HG03442 (cell line): ENCODE measurements at regions not wholly inside any gene's neighbourhood (a gene's known extent, or its start where the extent isn't known, plus 50 kb on each side); places are given as distances from the start of the nearest gene placed in this dataset.
"Not testable (repeated sequence)": the region's sequence is repeated elsewhere in the genome, so short reads cannot be mapped to it uniquely, and the experiment has no call there.

Experiments used
- ATAC-seq: cut with Tn5 transposase; IDR thresholded peaks from one replicate; pipeline ENCODE4 v1.9.1; 2021; ENCODE audit warnings: mild to moderate bottlenecking, moderate library complexity; ENCODE audit not compliant: unreplicated experiment

DNA sequence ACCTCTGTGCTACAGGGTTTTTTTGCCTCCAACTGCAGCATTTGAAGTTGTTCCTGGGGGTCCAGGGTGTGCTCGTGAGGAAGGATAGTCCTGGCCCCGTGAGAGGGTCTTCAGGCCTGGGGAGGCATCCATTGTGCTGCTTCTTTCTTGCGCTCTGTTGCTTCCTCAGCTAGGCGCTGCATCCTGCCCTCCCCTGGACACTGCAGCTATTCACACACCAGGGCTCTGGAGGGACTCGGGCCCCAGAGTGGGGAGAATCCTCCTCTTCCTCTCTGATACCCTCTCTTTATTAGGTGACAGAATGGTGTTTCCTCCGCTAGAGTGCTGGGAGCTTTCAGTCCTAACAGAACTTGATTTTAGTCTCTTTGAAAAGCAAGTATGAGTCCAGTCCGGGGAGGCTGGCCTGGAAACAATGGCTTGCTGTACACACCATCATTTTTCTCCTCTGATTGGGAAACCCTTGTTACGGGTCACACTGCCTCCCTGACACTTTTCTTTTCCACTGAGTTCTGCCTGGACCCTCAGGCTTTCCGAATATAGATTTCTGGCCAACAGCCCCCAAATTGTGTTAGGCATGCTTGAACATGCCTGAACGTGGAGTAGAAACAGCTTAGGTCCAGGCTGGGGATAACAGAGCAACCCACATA is 81.4 kb upstream of the ELAC2 start:
- no peak for ATAC-seq

DNA sequence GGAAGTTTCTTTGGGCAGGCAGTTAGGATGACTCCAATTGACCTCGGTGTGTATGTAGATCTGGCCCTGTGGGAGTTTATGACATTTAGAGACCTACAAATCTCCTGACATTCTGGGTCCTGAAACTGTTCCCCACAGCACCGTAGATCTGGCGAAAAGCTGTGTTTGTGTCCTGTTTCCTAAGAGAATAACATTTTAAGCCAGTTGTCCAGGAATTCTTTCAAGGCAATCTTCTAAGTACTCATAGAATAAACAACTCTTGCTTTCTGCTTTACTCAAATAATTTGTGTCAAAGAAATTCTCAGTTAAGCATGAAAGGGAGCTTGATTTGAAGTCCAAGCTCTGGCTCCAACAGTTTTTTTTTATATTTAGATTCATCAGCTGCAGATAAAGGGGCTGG is 78.5 kb upstream of the ELAC2 start:
- ATAC-seq, result no peak

DNA sequence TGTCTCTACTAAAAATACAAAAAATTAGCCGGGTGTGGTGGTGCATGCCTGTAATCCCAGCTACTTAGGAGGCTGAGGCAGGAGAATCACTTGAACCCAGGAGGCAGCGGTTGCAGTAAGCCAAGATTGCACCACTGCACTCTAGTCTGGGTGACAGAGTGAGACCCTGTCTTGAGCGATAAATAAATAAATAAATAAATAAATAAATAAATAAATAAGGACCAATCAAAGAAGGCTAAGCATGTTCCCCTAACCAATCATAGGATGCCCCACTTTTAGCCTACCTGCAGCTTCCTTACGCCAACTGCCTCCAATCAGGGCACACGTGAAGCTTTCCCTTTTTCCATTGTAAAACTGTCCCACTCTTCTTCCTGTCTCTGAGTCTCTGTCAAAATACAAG is 74.2 kb upstream of the ELAC2 start:
- ATAC-seq, result not testable (repeated sequence)

DNA sequence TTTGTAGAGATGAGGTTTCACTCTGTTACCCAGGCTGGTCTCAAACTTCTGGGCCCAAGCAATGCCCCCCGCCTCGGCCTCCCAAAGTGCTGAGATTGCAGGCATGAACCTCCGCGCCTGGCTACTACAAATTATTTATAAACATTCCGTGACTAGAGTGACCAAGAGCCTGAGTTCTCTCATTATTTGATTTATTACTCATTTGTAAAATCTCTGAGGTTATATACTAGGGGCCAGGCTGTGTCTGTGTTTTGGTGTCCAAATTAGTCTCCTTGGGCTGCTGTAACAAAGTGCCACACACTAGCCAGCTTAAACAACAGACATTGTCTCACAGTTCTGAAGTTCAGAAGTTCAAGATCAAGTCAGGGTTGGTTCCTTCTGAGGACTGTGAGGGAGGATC is 70.8 kb upstream of the ELAC2 start:
- ATAC-seq, result no peak

DNA sequence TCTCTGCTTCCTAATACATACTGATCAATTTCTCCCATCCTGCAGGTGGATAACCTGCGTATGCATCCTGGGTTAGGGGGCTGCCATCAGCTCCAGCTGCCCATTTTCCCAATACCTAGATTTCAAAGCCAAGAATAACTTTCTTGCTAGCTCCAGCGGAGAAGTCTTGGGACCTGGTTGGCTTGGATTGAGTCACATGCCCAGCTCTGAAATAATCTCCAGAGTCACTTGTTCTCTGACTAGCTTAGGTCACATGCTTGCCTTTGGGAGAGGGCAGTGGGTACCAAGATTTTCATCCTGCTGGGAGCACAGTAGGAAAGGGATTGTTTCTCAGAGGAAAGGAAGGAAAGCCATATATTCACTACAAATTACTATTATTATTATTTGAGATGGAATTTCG is 70.0 kb upstream of the ELAC2 start:
- ATAC-seq, result no peak

DNA sequence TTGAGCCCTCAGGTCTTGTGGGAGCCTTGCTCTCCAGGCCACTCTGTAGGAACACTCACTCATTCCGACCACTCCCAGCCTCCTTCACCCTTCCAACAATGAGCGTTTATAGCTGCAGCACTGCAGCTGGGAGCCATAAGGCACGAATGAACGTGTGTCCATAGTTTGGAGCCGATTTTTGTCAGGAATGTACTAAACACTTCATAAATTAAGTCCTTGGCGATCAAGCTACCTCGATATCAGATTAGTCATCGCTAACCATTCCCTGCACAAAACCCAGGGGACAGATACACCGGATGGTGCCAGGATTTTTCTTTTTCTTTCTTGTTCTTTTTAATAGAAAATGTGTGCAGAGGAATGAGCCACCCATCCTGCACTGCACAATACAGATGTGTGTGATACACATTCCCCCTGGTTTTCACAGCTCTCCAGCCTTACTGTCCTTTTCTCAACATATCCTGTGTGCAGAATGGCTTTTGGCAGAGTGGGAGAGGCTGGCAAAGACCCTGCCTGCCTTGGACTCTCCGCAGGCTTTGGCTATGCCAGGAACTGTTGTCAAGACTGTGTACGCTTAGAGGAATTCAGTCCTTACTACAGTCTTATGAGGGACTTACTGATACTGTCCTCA is 68.4 kb upstream of the ELAC2 start:
- no peak for ATAC-seq

DNA sequence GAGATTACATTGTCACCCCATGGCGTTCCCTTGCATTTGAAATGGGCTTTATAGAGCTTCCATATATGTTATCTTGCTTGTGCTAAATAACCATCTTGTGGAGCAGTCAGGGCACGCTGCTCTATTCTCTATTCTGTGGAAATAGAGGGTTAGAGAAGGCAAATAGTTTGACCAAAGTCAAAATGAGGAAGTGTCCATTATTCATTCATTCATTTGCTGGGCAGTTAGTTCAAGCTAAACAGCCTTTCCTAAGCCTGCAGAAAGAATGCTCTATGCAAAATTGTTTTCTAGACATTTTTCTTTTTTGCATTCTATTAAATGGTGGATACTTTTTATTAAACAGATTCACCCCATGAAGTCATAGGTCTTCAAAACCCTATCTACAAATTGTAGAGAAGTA is 67.8 kb upstream of the ELAC2 start:
- ATAC-seq, result no peak

DNA sequence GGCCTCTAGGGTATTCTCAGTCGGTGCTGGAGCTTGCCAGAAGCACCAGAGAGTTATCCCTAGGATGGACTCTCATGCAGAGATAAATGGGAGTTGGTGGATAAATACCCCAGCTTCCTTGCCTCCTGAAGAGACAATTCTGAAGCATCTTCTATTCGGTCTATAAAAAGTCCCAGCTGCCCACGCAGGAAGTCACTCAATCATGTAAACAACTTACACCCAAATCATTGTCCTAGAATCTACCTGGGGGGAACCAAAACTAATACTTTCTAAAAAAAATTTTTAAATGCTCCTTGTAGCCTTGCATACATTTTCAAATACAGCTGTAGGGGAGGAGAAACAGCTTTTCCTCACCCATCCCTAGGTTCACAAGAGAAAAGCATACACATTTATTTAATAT is 66.6 kb upstream of the ELAC2 start:
- ATAC-seq, result peak; percentile 59

DNA sequence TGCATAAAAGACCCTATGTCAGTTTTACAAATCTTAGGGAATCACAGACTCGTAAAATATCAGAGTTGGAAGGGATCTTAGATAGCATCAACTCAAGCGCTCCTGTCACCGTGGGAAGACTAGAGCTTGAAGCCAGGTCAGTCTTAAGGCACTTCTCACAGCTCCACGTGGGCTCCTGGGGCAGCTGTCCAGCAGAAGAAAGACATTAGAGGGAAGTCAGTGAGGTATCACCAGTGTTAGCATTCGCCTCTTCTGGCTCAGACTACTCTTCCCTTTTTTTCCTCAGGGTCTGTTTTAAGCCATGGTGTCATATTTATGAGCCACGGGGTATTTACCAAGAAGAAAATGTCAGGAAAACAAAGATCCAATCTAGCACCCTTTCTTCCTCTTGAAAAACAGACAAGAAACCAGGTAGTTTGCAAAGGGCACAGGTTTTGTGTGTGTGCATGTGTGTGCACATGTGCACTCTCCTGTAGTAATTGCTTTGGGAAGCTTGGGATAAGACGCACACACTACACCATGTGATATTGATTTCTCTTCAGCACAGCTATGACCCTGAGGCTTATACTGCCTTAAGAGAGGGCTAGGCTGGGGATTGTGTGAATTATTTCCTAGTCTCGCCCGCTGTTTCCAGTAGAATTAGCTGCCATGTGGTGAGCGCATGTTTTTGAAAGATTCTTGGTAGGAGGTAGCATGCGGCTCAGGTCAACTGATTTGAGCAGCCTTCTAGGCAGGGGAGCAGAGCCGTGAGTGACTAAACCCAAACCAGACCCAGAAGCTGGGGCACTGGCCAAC is 61.0 kb upstream of the ELAC2 start:
- ATAC-seq, result no peak

DNA sequence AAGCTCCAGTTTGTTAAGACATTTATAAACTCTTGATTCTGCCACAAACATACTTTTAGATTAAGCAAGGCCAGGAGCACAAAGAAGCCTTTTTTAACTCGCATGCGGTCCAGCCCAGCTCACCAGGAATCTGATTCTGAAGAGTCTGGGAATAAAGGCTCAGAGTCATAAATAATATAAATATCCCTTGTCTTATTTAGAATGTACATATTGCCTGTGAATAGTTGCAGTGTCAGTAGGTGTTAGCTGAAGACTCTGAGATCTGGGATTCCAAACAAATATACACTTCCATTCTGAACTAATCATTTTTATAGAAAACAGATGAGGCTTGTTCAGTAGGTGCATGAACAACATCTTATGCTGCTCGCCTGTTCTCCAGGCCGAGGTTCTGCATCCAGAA is 59.1 kb upstream of the ELAC2 start:
- ATAC-seq, result no peak

DNA sequence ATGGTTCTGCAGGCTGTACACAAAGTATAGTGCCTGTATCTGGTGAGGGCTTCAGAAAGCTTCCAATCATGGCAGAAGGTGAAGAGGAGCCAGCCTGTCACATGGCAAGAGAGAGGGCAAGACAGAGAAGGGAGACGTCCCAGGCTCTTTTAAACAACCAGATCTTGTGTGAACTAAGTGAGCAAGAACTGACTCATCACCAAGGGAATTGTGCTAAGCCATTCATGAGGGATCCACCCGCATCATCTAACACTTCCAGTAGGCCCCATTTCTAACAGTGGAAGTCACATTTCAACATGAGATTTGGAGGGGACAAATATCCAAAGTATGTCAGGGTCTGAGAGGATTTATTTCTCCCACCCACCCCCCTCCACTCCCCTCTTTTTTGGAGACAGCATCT is 56.2 kb upstream of the ELAC2 start:
- ATAC-seq, result no peak

DNA sequence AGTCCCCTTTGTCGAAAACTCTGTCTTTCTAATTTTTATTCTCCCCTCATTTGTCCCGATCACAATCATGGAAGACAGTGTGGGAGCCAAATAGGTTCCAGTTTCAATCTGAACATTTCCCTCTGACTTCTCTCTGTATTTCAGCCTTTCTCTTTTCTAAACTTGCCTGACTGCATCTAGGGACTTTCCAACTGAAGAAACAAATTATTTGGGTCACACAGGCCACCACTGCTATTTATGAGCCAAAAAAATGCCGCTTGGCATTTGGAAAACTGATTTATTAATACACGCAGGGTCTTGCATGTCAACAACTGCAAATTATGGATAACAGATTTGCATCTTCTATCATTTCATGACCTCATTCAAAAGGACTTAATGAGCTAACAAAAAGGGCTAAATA is 55.2 kb upstream of the ELAC2 start:
- no peak for ATAC-seq

DNA sequence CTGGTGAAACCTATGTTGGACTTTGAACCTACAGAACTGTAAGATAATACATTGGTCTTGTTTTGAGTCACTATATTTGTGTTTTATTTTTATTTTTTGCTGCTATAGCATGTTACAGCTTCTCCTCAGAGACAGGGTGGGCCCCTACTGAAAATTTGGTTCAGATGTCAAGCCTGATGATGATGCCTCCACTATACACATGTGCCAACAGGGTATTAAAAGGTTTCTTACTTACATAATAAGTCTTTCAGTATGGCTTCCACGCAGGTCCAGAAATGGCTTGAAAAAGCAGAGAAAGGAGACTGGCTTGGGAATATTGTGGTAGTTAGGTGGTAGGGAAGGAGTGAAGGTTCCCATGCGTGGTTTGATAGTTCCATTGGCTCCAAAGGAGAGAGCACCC is 52.9 kb upstream of the ELAC2 start:
- ATAC-seq, result no peak

DNA sequence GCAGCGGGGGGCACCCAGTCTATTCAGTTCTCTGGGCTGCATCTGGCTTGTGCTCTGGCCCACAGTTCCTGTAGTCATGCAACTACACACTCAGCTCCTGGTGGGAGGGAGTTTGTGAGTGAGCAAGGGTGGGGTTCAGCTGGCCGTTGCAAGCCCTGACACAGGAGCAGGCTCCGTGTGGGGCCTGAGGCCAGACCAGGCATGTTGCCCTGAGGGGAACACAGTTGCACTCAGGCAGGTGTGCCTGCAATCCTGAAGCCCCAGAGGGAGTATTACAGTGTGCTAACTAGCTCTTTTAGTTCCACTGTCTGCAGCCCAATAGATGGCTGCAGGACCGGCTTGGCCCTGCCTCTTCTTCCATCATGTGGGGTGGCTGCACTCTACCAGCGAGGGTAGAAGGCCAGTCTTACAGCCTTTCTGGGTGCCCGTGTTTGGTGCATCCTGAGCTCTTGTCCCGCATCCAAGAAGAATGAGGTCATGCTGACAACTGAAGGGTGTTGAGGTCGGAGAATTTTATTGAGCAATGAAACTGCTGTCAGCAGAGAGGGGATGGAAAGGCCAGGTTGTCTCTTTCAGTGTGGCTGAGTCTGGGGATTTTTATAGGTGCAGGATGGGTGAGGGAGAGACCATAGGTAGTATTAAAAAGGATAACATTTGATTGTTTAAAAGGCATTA is 49.9 kb upstream of the ELAC2 start:
- no peak for ATAC-seq
